Naive thymus-derived CD8-positive, alpha-beta T cell (primary cell): ENCODE measurements at regions not wholly inside any gene's neighbourhood (a gene's known extent, or its start where the extent isn't known, plus 50 kb on each side); places are given as distances from the start of the nearest gene placed in this dataset.
"Not testable (repeated sequence)": the region's sequence is repeated elsewhere in the genome, so short reads cannot be mapped to it uniquely, and the experiment has no call there.

Experiments
- ATAC-seq, 2 donors: fragments of 150-1000 bp; cut with Tn5 transposase in 1 of 2; sonication (Bioruptor Pico), chemical (Tn5 transposase) in 1 of 2; 1 replicate in 1 of 2; 2 replicates in 1 of 2; pipeline ENCODE4 v1.10.0; 2021; ENCODE audit warnings: mild to moderate bottlenecking in 2 of 2, moderate library complexity in 2 of 2
- POLR2A ChIA-PET: fragments of 350-600 bp; sonication (Branson Sonifier 250); formaldehyde crosslinking; loops from one replicate; lab custom pipeline; 2021; ENCODE audit warnings: antibody characterized with exemption; lab: Charles Lee
- DNase-seq, 10 donors: peaks; one replicate each; pipeline versions ENCODE4 v3.0.0 to v3.0.0-alpha.2; 2020 to 2022
- H3K27ac Mint-ChIP-seq, 10 donors: one replicate each; pipeline ENCODE4 v1.8.0; 2020 to 2022; ENCODE audit warnings: mild to moderate bottlenecking in 10 of 10, mixed read lengths in 10 of 10, moderate library complexity in 4 of 10, inconsistent platforms in 1 of 10
- H3K27me3 Mint-ChIP-seq, 5 donors: one replicate each; pipeline ENCODE4 v1.8.0; 2021 to 2022; ENCODE audit warnings: mixed read lengths in 5 of 5
- H3K36me3 Mint-ChIP-seq, 3 donors: one replicate each; pipeline ENCODE4 v1.8.0; 2020 to 2022; ENCODE audit warnings: mixed read lengths in 3 of 3, mild to moderate bottlenecking in 2 of 3, inconsistent platforms in 1 of 3
- H3K4me1 Mint-ChIP-seq, 4 donors: one replicate each; pipeline ENCODE4 v1.8.0; 2021 to 2022; ENCODE audit warnings: mixed read lengths in 4 of 4
- H3K4me3 Mint-ChIP-seq, 10 donors: one replicate each; pipeline ENCODE4 v1.8.0; 2020 to 2022; ENCODE audit warnings: mild to moderate bottlenecking in 10 of 10, mixed read lengths in 10 of 10, moderate library complexity in 6 of 10, inconsistent platforms in 1 of 10
- H3K9me3 Mint-ChIP-seq, 9 donors: one replicate each; pipeline ENCODE4 v1.8.0; 2020 to 2022; ENCODE audit warnings: mixed read lengths in 9 of 9, mild to moderate bottlenecking in 3 of 9, inconsistent platforms in 1 of 9, moderate library complexity in 1 of 9

- Mint-ChIP-seq H3K27me3 (peaks cover 0 to 9% (median 0%) of the 10 kb centered on the region in 5 donors), H3K4me1 (no peaks in the 10 kb centered on the region), H3K36me3 (peaks cover 0 to 6% (median 0%) of the 10 kb centered on the region in 3 donors), H3K4me3 (no peak overlapping the region), H3K27ac (no peak overlapping the region), H3K9me3 (peaks cover 0 to 15% (median 10%) of the 10 kb centered on the region in 9 donors)
- ATAC-seq (no peak), DNase-seq (no peak)
- POLR2A ChIA-PET: no interaction called here
Observed at GRCh38 chr2:16346671-16347070, 319.0 kb downstream of the CYRIA start.

GRCh38 chr2:16345231-16345630 lies 320.4 kb downstream of the CYRIA start:
- H3K27ac Mint-ChIP-seq, DNase-seq, ATAC-seq, H3K4me1 Mint-ChIP-seq, H3K36me3 Mint-ChIP-seq, POLR2A ChIA-PET, H3K4me3 Mint-ChIP-seq, H3K9me3 Mint-ChIP-seq, H3K27me3 Mint-ChIP-seq: not testable (repeated sequence)

GRCh38 chr2:16339206-16339605 lies 326.4 kb downstream of the CYRIA start:
- no peak for ATAC-seq
- Mint-ChIP-seq H3K27me3 (peaks cover 0 to 14% (median 3%) of the 10 kb centered on the region in 5 donors), H3K27ac (no peak overlapping the region), H3K9me3 (peaks cover 2 to 29% (median 20%) of the 10 kb centered on the region in 9 donors), H3K36me3 (peaks cover 0 to 21% (median 0%) of the 10 kb centered on the region in 3 donors), H3K4me3 (no peak overlapping the region), H3K4me1 (no peaks in the 10 kb centered on the region)
- POLR2A ChIA-PET: no interaction called here
- DNase-seq: no peak

GRCh38 chr2:16338026-16338425 lies 327.6 kb downstream of the CYRIA start:
- H3K27ac Mint-ChIP-seq: no peak overlapping the region

GRCh38 chr2:16336916-16337315 lies 328.7 kb downstream of the CYRIA start:
- Mint-ChIP-seq H3K9me3 (peaks cover 2 to 28% (median 20%) of the 10 kb centered on the region in 9 donors), H3K4me3 (no peak overlapping the region), H3K36me3 (peaks cover 0 to 21% (median 0%) of the 10 kb centered on the region in 3 donors), H3K27ac (no peak overlapping the region), H3K27me3 (peaks cover 0 to 12% (median 3%) of the 10 kb centered on the region in 5 donors), H3K4me1 (no peaks in the 10 kb centered on the region)
- ATAC-seq (no peak), DNase-seq (no peak)
- POLR2A ChIA-PET: no interaction called here

More at GRCh38 chr2:16338026-16338425, 327.6 kb downstream of the CYRIA start:
- Mint-ChIP-seq H3K27me3 (peaks cover 0 to 14% (median 3%) of the 10 kb centered on the region in 5 donors), H3K9me3 (peaks cover 2 to 29% (median 20%) of the 10 kb centered on the region in 9 donors), H3K4me3 (no peak overlapping the region), H3K4me1 (no peaks in the 10 kb centered on the region), H3K36me3 (peaks cover 0 to 21% (median 0%) of the 10 kb centered on the region in 3 donors)
- POLR2A ChIA-PET: no interaction called here
- DNase-seq: no peak
- no peak for ATAC-seq

GRCh38 chr2:16336491-16336890 lies 329.1 kb downstream of the CYRIA start:
- ATAC-seq: no peak
- peaks cover 2 to 24% (median 20%) of the 10 kb centered on the region in 9 donors for H3K9me3 Mint-ChIP-seq
- H3K4me1 Mint-ChIP-seq: no peaks in the 10 kb centered on the region
- H3K27ac Mint-ChIP-seq: no peak overlapping the region
- no peak for DNase-seq
- peaks cover 0 to 21% (median 0%) of the 10 kb centered on the region in 3 donors for H3K36me3 Mint-ChIP-seq
- peaks cover 0 to 9% (median 3%) of the 10 kb centered on the region in 5 donors for H3K27me3 Mint-ChIP-seq
- H3K4me3 Mint-ChIP-seq: no peak overlapping the region
- POLR2A ChIA-PET: no interaction called here

GRCh38 chr2:16335947-16336346 lies 329.7 kb downstream of the CYRIA start:
- H3K27me3 Mint-ChIP-seq: peaks cover 0 to 9% (median 3%) of the 10 kb centered on the region in 5 donors
- no peak for DNase-seq
- ATAC-seq: no peak
- H3K27ac Mint-ChIP-seq: no peak overlapping the region
- no peaks in the 10 kb centered on the region for H3K4me1 Mint-ChIP-seq
- POLR2A ChIA-PET: no interaction called here
- H3K4me3 Mint-ChIP-seq: no peak overlapping the region
- peaks cover 0 to 21% (median 0%) of the 10 kb centered on the region in 3 donors for H3K36me3 Mint-ChIP-seq
- peaks cover 2 to 24% (median 20%) of the 10 kb centered on the region in 9 donors for H3K9me3 Mint-ChIP-seq

- no peak for ATAC-seq
- Mint-ChIP-seq H3K4me3 (no peak overlapping the region), H3K9me3 (peaks cover 2 to 24% (median 20%) of the 10 kb centered on the region in 9 donors), H3K27me3 (peaks cover 0 to 9% (median 3%) of the 10 kb centered on the region in 5 donors), H3K27ac (no peak overlapping the region), H3K36me3 (peaks cover 0 to 21% (median 0%) of the 10 kb centered on the region in 3 donors), H3K4me1 (no peaks in the 10 kb centered on the region)
- POLR2A ChIA-PET: no interaction called here
- DNase-seq: no peak
Observed at GRCh38 chr2:16335604-16335930, 330.1 kb downstream of the CYRIA start.

GRCh38 chr2:16334886-16335603 lies 330.6 kb downstream of the CYRIA start:
- H3K9me3 Mint-ChIP-seq: peaks cover 2 to 21% (median 19%) of the 10 kb centered on the region in 9 donors
- peaks cover 0 to 19% (median 0%) of the 10 kb centered on the region in 3 donors for H3K36me3 Mint-ChIP-seq
- no peak for ATAC-seq
- peaks cover 0 to 9% (median 3%) of the 10 kb centered on the region in 5 donors for H3K27me3 Mint-ChIP-seq
- POLR2A ChIA-PET: no interaction called here
- no peak overlapping the region for H3K4me3 Mint-ChIP-seq
- DNase-seq: no peak
- H3K4me1 Mint-ChIP-seq: no peaks in the 10 kb centered on the region
- H3K27ac Mint-ChIP-seq: no peak overlapping the region

- Mint-ChIP-seq H3K4me1 (no peaks in the 10 kb centered on the region), H3K9me3 (peaks cover 2 to 14% (median 12%) of the 10 kb centered on the region in 9 donors), H3K36me3 (peaks cover 0 to 13% (median 0%) of the 10 kb centered on the region in 3 donors), H3K4me3 (no peak overlapping the region), H3K27ac (no peak overlapping the region), H3K27me3 (peaks cover 0 to 9% (median 3%) of the 10 kb centered on the region in 5 donors)
- POLR2A ChIA-PET: no interaction called here
- DNase-seq (no peak), ATAC-seq (no peak)
Observed at GRCh38 chr2:16334366-16334765, 331.3 kb downstream of the CYRIA start.

- Mint-ChIP-seq H3K4me1 (no peaks in the 10 kb centered on the region), H3K4me3 (no peak overlapping the region), H3K27me3 (peaks cover 0 to 13% (median 3%) of the 10 kb centered on the region in 5 donors), H3K27ac (no peak overlapping the region), H3K9me3 (peaks cover 1 to 8% (median 5%) of the 10 kb centered on the region in 9 donors), H3K36me3 (peaks cover 0 to 6% (median 0%) of the 10 kb centered on the region in 3 donors)
- DNase-seq (no peak), ATAC-seq (no peak)
- POLR2A ChIA-PET: no interaction called here
Observed at GRCh38 chr2:16333681-16334080, 332.0 kb downstream of the CYRIA start.

GRCh38 chr2:16332681-16333557 lies 332.7 kb downstream of the CYRIA start:
- ATAC-seq: no peak
- H3K4me1 Mint-ChIP-seq: no peaks in the 10 kb centered on the region
- H3K27ac Mint-ChIP-seq: no peak overlapping the region

GRCh38 chr2:16331772-16332171 lies 333.9 kb downstream of the CYRIA start:
- no peak for ATAC-seq
- H3K9me3 Mint-ChIP-seq: peaks cover 0 to 2% (median 0%) of the 10 kb centered on the region in 9 donors
- H3K4me3 Mint-ChIP-seq: no peak overlapping the region
- H3K27me3 Mint-ChIP-seq: peaks cover 0 to 10% (median 3%) of the 10 kb centered on the region in 5 donors
- H3K4me1 Mint-ChIP-seq: no peaks in the 10 kb centered on the region
- H3K27ac Mint-ChIP-seq: no peak overlapping the region
- H3K36me3 Mint-ChIP-seq: no peaks in the 10 kb centered on the region
- no peak for DNase-seq
- POLR2A ChIA-PET: no interaction called here

More at GRCh38 chr2:16332681-16333557, 332.7 kb downstream of the CYRIA start:
- Mint-ChIP-seq H3K27me3 (peaks cover 0 to 10% (median 3%) of the 10 kb centered on the region in 5 donors), H3K4me3 (no peak overlapping the region), H3K9me3 (peaks cover 0 to 3% (median 0%) of the 10 kb centered on the region in 9 donors), H3K36me3 (no peaks in the 10 kb centered on the region)
- POLR2A ChIA-PET: no interaction called here
- DNase-seq: no peak
